Endothelial cell of hepatic sinusoid (primary cell): ENCODE measurements at regions not wholly inside any gene's neighbourhood (a gene's known extent, or its start where the extent isn't known, plus 50 kb on each side); places are given as distances from the start of the nearest gene placed in this dataset.

Experiments used
- in situ Hi-C: cut with HindIII; loops from 2 replicates; pipeline ENCODE4 v1.10.0; 2017; ENCODE audit warnings: low sequenced_read_pairs

- in situ Hi-C loops: no loop called here
These were observed 390.2 kb upstream of the PRICKLE1 start for GRCh38 chr12:42979746-42980145.

- in situ Hi-C loops: no loop called here
These were observed 389.2 kb upstream of the PRICKLE1 start for GRCh38 chr12:42978708-42979107.

DNA sequence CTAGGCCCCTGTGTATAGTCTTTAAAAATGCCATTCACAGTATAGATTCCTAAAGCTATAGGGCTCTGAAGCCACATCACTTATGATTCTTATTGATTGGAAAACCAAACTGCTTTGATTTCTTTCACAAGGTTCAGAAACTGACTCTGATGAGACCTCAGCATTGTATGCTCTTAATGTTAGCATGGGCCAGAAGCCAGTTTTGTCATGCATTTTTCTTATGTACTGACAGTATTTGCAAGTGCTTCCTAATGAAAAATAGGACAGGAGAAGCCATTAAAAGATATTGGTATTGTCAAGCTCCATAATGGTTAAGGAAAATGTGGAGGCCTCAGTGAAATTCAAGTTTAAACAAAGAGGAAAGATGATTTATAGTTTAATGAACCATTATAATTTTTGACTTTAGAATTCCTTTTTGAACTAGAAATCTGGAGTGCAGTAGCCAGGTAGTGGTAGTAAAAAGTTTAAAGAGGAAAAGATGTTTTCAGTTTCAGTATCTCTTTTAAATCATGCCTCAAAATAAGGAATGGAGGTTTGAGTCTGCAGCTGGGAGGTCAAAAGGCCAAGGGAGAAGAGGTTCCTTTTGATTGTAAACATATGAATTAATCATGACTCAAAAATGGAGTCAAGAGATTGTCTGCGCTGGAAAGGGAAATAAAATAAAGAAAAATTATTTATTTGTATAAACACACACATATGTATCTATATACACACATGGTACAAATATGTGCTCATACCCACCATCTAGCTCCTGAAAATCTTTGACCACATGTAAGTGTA lies 388.1 kb upstream of the PRICKLE1 start:
- in situ Hi-C loops: no loop called here

DNA sequence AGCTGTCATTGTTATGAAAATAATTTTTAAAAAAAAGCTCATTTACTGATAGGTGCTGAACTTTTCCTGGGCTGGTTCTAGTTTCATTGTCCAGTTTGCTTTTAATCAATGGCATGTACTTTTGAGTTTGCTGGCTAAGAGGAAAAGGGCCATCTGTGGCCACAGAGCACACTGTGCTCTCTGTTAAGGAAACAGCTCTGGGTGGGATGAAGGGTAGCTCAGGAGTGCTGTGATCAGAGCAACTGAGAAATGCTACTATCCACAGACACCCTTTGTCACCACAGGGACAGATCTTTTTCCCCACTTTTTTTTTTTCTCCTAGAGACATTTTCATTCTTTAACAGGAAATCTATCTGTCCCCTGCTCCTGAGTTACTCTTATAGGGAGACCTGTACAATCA lies 387.1 kb upstream of the PRICKLE1 start:
- in situ Hi-C loops: no loop called here

- in situ Hi-C loops: no loop called here
These were observed 386.6 kb upstream of the PRICKLE1 start for GRCh38 chr12:42976122-42976521.

GRCh38 chr12:42969355-42969754 lies 379.8 kb upstream of the PRICKLE1 start:
- in situ Hi-C loops: no loop called here

GRCh38 chr12:42968426-42968825 lies 378.9 kb upstream of the PRICKLE1 start:
- in situ Hi-C loops: no loop called here

DNA sequence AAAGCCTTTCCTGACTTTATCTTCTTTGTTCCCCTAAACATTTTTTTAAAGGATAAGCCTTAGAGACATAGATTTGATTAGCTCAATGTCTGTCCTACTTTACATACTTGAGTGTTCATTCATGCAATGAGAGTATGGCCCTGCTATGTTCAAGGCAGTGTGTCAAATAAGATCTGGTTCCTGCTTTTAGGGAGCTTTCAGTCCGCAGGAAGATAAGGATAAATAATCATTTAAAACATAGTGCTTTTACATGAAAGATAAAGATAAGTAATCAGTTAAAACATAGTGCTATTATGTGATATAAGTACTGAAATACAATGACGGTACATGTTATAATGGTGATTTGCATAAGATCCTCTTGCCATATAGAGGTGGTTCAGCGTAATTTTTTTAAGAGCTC lies 378.3 kb upstream of the PRICKLE1 start:
- in situ Hi-C loops: no loop called here

- in situ Hi-C loops: no loop called here
These were observed 374.4 kb upstream of the PRICKLE1 start for GRCh38 chr12:42963988-42964387.

- in situ Hi-C loops: no loop called here
These were observed 372.8 kb upstream of the PRICKLE1 start for GRCh38 chr12:42962384-42962783.

- in situ Hi-C loops: no loop called here
These were observed 371.8 kb upstream of the PRICKLE1 start for GRCh38 chr12:42961395-42961794.

DNA sequence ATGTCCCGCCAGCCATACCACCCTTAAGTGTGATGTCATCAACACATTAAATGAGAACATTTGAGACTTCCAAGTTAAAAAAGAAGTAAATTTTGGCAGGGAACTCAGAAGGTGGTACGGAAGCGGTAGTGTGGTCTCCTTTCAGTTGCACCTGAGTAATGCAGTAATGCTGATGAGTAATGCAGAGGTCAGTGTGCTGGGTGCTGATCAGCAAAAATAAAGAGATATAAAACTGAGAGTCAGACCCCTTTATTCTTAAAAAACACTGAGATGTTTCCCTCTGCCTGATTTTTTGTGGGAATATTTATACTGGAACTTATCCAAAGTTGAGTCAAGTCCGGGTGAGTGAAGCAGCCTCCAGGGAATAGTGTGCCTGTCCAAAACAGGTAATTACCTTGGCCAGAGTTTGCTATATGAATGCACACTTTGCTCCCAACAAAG lies 370.6 kb upstream of the PRICKLE1 start:
- in situ Hi-C loops: no loop called here

- in situ Hi-C loops: loop anchor here (5.0 kb wide), 2 partner anchors 54 to 101 kb away; no protein-coding TSS in a partner anchor
These were observed 368.7 kb upstream of the PRICKLE1 start for GRCh38 chr12:42958291-42958674.

DNA sequence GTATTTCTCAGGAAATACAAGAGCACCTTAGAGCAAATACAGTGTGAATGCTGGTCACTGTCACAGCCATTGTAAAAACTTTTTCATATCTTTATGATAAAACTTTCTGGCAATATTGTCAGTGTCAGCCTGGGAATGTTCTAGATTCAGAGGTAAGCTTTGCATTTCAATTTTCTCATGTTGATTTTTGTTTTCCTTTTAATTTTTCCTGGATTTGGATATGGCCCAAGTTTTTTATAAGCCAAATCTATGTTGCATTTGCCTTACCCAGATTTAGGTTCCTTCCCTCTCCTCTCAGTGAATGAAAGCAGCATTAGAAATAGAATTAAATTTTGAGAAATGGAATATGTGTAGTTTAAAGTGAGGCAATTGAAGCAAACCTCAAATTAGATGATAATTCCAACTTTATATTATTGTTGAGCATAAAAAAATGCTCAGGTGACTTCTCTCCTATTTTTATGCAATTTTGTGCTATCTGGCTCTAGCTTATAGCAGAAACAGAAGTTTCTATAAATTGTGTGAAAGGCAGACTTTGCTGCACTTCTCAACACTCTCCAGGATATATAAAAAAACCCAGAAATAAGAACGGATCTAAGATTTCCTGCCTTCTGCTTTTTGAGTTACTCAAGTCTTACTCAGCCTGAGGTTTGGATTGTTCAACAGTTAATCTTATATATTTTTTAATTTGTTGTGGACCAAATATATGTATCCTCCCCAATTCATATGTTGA lies 368.2 kb upstream of the PRICKLE1 start:
- in situ Hi-C loops: loop anchor here (5.0 kb wide), 2 partner anchors 55 to 100 kb away; no protein-coding TSS in a partner anchor

GRCh38 chr12:42957136-42957535 lies 367.6 kb upstream of the PRICKLE1 start:
- in situ Hi-C loops: loop anchor here (5.0 kb wide), 2 partner anchors 55 to 100 kb away; no protein-coding TSS in a partner anchor

GRCh38 chr12:42953021-42953420 lies 363.5 kb upstream of the PRICKLE1 start:
- in situ Hi-C loops: no loop called here

DNA sequence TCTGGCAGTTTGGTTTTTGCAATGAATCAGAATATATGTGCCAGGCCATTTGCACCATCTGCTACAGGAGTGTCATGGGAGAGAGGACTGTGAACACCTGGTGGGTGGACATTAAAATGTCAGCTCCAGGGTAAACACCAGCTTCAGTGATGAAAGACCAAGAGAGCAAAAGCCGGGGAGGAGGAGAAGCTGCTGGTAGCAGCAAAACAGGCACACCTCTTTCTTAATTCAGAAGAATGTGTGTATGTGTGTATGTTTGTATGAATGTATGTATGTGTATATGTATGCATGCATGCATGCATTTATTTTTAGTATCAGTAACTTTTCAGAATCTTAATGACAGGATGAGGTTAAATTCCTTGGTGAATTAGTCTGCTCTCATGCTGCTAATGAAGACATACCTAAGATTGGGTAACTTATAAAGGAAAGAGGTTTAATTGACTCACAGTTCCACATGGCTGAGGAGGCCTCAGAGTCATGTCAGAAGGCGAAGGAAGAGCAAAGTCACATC lies 357.4 kb upstream of the PRICKLE1 start:
- in situ Hi-C loops: no loop called here

- in situ Hi-C loops: no loop called here
These were observed 356.4 kb upstream of the PRICKLE1 start for GRCh38 chr12:42945927-42946326.

GRCh38 chr12:42944516-42944915 lies 355.0 kb upstream of the PRICKLE1 start:
- in situ Hi-C loops: no loop called here

GRCh38 chr12:42936991-42937390 lies 347.4 kb upstream of the PRICKLE1 start:
- in situ Hi-C loops: no loop called here

DNA sequence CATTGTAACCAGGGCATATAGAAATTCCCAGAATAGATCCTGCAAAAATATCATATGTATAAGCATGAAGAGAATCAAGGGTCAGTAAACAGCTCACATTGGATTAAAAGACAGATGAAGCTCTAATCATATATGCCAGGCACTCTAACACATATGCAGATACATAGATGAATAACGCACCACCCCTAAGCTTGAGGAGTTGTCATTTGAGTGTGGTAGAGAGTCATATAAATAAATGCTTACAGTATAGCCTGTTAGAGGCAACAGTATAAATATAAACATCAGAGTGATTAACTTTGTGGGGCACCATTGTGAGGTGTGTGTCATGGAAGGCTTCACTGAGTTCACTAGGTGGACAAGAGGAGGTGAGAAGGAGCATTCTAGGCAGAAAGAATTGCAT lies 346.7 kb upstream of the PRICKLE1 start:
- in situ Hi-C loops: no loop called here

GRCh38 chr12:42935756-42936155 lies 346.2 kb upstream of the PRICKLE1 start:
- in situ Hi-C loops: no loop called here
